Astrocyte (in vitro differentiated cells and primary cell): ENCODE measurements at regions not wholly inside any gene's neighbourhood (a gene's known extent, or its start where the extent isn't known, plus 50 kb on each side); places are given as distances from the start of the nearest gene placed in this dataset.

ENCODE experiments used
- DNase-seq: peaks from one replicate; pipeline ENCODE4 v3.0.0-alpha.2; 2010; ENCODE audit warnings: low read depth
- FAIRE-seq: peaks from 2 replicates; lab custom pipeline; 2011; peaks lifted over from hg19 to GRCh38; lab: Jason Lieb, UNC
- H2AFZ ChIP-seq: 2 replicates; pipeline ENCODE4 v1.6.0; 2012; ENCODE audit warnings: low read depth, low read length, inconsistent platforms
- H3K27ac ChIP-seq: 2 replicates; pipeline ENCODE4 v1.5.1; 2011; ENCODE audit warnings: low read depth, low read length, inconsistent platforms
- H3K27me3 ChIP-seq: 2 replicates; pipeline ENCODE4 v1.6.0; 2011; ENCODE audit warnings: low read length, inconsistent platforms; ENCODE audit not compliant: insufficient read depth
- H3K36me3 ChIP-seq: 2 replicates; pipeline ENCODE4 v1.5.1; 2011; ENCODE audit warnings: low read length, inconsistent platforms; ENCODE audit not compliant: insufficient read depth
- H3K4me1 ChIP-seq: 2 replicates; pipeline ENCODE4 v1.5.1; 2011; ENCODE audit warnings: low read length, inconsistent platforms; ENCODE audit not compliant: insufficient read depth
- H3K4me2 ChIP-seq: 2 replicates; pipeline ENCODE4 v1.6.0; 2012; ENCODE audit warnings: low read length, inconsistent platforms
- H3K4me3 ChIP-seq: 2 replicates; pipeline ENCODE4 v1.5.1; 2011; ENCODE audit warnings: low read depth, mild to moderate bottlenecking, low read length, inconsistent platforms; ENCODE audit not compliant: insufficient read depth
- H3K79me2 ChIP-seq: 2 replicates; pipeline ENCODE4 v1.6.0; 2012; ENCODE audit warnings: mild to moderate bottlenecking, low read length, inconsistent platforms; ENCODE audit not compliant: insufficient read depth
- H3K9ac ChIP-seq: 2 replicates; pipeline ENCODE4 v1.6.0; 2012; ENCODE audit warnings: mild to moderate bottlenecking, low read length, inconsistent platforms
- H3K9me3 ChIP-seq: 2 replicates; pipeline ENCODE4 v1.5.1; 2012; ENCODE audit warnings: low read depth, mild to moderate bottlenecking, low read length, inconsistent platforms; ENCODE audit not compliant: insufficient read depth
- H4K20me1 ChIP-seq: 2 replicates; pipeline ENCODE4 v1.6.0; 2012; ENCODE audit warnings: low read length, inconsistent platforms; ENCODE audit not compliant: insufficient read depth
- H3K27ac Mint-ChIP-seq: one replicate; pipeline ENCODE4 v1.8.0; 2021; ENCODE audit warnings: mild to moderate bottlenecking, mixed read lengths; ENCODE audit not compliant: unreplicated experiment
- H3K27me3 Mint-ChIP-seq: one replicate; pipeline ENCODE4 v1.8.0; 2021; ENCODE audit warnings: low read depth, mixed read lengths; ENCODE audit not compliant: unreplicated experiment
- H3K36me3 Mint-ChIP-seq: one replicate; pipeline ENCODE4 v1.8.0; 2021; ENCODE audit warnings: low read depth, mixed read lengths; ENCODE audit not compliant: unreplicated experiment
- H3K4me1 Mint-ChIP-seq: one replicate; pipeline ENCODE4 v1.8.0; 2021; ENCODE audit warnings: low read depth, mixed read lengths; ENCODE audit not compliant: unreplicated experiment
- H3K4me3 Mint-ChIP-seq: one replicate; pipeline ENCODE4 v1.8.0; 2021; ENCODE audit warnings: mild to moderate bottlenecking, moderate library complexity, mixed read lengths; ENCODE audit not compliant: unreplicated experiment
- H3K9me3 Mint-ChIP-seq: one replicate; pipeline ENCODE4 v1.8.0; 2021; ENCODE audit warnings: mild to moderate bottlenecking, mixed read lengths; ENCODE audit not compliant: unreplicated experiment
- EZH2 ChIP-seq: IDR thresholded peaks from 2 replicates; pipeline ENCODE4 v1.6.1; 2012; ENCODE audit warnings: mild to moderate bottlenecking, low read length, inconsistent platforms; ENCODE audit not compliant: insufficient read depth
- TF ChIP-seq, protein P1 (sequence below): IDR thresholded peaks from 2 replicates; pipeline ENCODE4 v1.5.1; 2011; ENCODE audit warnings: low read depth, mild to moderate bottlenecking, inconsistent platforms, low read length, moderate library complexity; ENCODE audit not compliant: insufficient read depth

- Mint-ChIP-seq H3K36me3 (no peaks in the 10 kb centered on the region), H3K4me1 (peaks cover 2% of the 10 kb centered on the region), H3K27ac (no peak overlapping the region), H3K27me3 (no peaks in the 10 kb centered on the region), H3K9me3 (no peaks in the 10 kb centered on the region), H3K4me3 (no peak overlapping the region)
- H2AFZ ChIP-seq: no peak overlapping the region
- H3K9ac ChIP-seq: no peak overlapping the region
- TF ChIP-seq, protein P1, sequence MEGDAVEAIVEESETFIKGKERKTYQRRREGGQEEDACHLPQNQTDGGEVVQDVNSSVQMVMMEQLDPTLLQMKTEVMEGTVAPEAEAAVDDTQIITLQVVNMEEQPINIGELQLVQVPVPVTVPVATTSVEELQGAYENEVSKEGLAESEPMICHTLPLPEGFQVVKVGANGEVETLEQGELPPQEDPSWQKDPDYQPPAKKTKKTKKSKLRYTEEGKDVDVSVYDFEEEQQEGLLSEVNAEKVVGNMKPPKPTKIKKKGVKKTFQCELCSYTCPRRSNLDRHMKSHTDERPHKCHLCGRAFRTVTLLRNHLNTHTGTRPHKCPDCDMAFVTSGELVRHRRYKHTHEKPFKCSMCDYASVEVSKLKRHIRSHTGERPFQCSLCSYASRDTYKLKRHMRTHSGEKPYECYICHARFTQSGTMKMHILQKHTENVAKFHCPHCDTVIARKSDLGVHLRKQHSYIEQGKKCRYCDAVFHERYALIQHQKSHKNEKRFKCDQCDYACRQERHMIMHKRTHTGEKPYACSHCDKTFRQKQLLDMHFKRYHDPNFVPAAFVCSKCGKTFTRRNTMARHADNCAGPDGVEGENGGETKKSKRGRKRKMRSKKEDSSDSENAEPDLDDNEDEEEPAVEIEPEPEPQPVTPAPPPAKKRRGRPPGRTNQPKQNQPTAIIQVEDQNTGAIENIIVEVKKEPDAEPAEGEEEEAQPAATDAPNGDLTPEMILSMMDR: no peak
- no peak for TF ChIP-seq EZH2
- H3K27me3 ChIP-seq: no peaks in the 10 kb centered on the region
- no peak overlapping the region for H3K4me3 ChIP-seq
- peak; percentile 46 for DNase-seq
- H3K4me1 ChIP-seq: peaks cover 4% of the 10 kb centered on the region
- H3K9me3 ChIP-seq: no peaks in the 10 kb centered on the region
- H3K79me2 ChIP-seq: no peaks in the 10 kb centered on the region
- no peaks in the 10 kb centered on the region for H3K36me3 ChIP-seq
- no peak overlapping the region for H3K4me2 ChIP-seq
- peak overlapping the region; percentile 18 for H3K27ac ChIP-seq
- no peaks in the 10 kb centered on the region for H4K20me1 ChIP-seq
- peak; percentile 86 for FAIRE-seq
Measured at GRCh38 chr13:37202264-37202663, 96.8 kb upstream of the CSNK1A1L start.

- H3K27ac Mint-ChIP-seq: no peak overlapping the region
- Histone ChIP-seq H3K4me2 (no peak overlapping the region), H3K79me2 (no peaks in the 10 kb centered on the region), H3K4me1 (peaks cover 4% of the 10 kb centered on the region), H3K36me3 (no peaks in the 10 kb centered on the region), H3K27ac (no peak overlapping the region), H3K27me3 (no peaks in the 10 kb centered on the region), H3K9ac (no peak overlapping the region), H4K20me1 (no peaks in the 10 kb centered on the region), H3K9me3 (no peaks in the 10 kb centered on the region), H2AFZ (no peak overlapping the region), H3K4me3 (no peak overlapping the region)
- no peak for TF ChIP-seq EZH2
- TF ChIP-seq, protein P1: no peak
- H3K9me3 Mint-ChIP-seq: no peaks in the 10 kb centered on the region
- no peaks in the 10 kb centered on the region for H3K27me3 Mint-ChIP-seq
- H3K4me1 Mint-ChIP-seq: peaks cover 2% of the 10 kb centered on the region
- no peak for DNase-seq
- no peak overlapping the region for H3K4me3 Mint-ChIP-seq
- peak; percentile 29 for FAIRE-seq
- no peaks in the 10 kb centered on the region for H3K36me3 Mint-ChIP-seq
Measured at GRCh38 chr13:37201081-37201480, 95.6 kb upstream of the CSNK1A1L start.

- Mint-ChIP-seq H3K9me3 (no peaks in the 10 kb centered on the region), H3K36me3 (no peaks in the 10 kb centered on the region), H3K27me3 (no peaks in the 10 kb centered on the region), H3K27ac (no peak overlapping the region), H3K4me1 (peaks cover 2% of the 10 kb centered on the region), H3K4me3 (no peak overlapping the region)
- Histone ChIP-seq H3K27me3 (no peaks in the 10 kb centered on the region), H3K4me2 (peak overlapping the region; percentile 10), H3K9ac (peak overlapping the region; percentile 41), H3K9me3 (no peaks in the 10 kb centered on the region), H3K4me3 (no peak overlapping the region), H3K27ac (peak overlapping the region; percentile 55), H3K79me2 (no peaks in the 10 kb centered on the region), H4K20me1 (no peaks in the 10 kb centered on the region), H3K36me3 (no peaks in the 10 kb centered on the region), H3K4me1 (peaks cover 12% of the 10 kb centered on the region), H2AFZ (peak overlapping the region; percentile 62)
- no peak for FAIRE-seq
- no peak for DNase-seq
- TF ChIP-seq EZH2: no peak
- TF ChIP-seq, protein P1: no peak
Measured at GRCh38 chr13:37198629-37199028, 93.2 kb upstream of the CSNK1A1L start.
